SK-N-SH treated with all-trans-retinoic acid at 6 μM for 48 hours (cell line): ENCODE measurements at regions not wholly inside any gene's neighbourhood (a gene's known extent, or its start where the extent isn't known, plus 50 kb on each side); places are given as distances from the start of the nearest gene placed in this dataset.
"Not testable (repeated sequence)": the region's sequence is repeated elsewhere in the genome, so short reads cannot be mapped to it uniquely, and the experiment has no call there.

Experiments used
- ARNTL ChIP-seq: fragments of 450-650 bp; formaldehyde crosslinking; IDR thresholded peaks from 2 replicates; pipeline ENCODE4 v1.5.0; 2020; ENCODE audit warnings: low read depth, mild to moderate bottlenecking, moderate library complexity, borderline replicate concordance
- CSDC2 ChIP-seq: fragments of 250-450 bp; sonication (Bioruptor Pico); IDR thresholded peaks from 2 replicates; pipeline ENCODE4 v1.5.0; 2020; ENCODE audit warnings: mild to moderate bottlenecking, moderate library complexity
- PATZ1 ChIP-seq: fragments of 250-450 bp; sonication (Bioruptor Pico); IDR thresholded peaks from 2 replicates; pipeline ENCODE4 v1.8.0; 2020; ENCODE audit warnings: mild to moderate bottlenecking, moderate library complexity, borderline replicate concordance
- PPARA ChIP-seq: fragments of 250-450 bp; sonication (Bioruptor Pico); IDR thresholded peaks from 2 replicates; pipeline ENCODE4 v1.5.0; 2020; ENCODE audit warnings: mild to moderate bottlenecking, borderline replicate concordance
- RARB ChIP-seq: fragments of 250-450 bp; sonication (Bioruptor Pico); IDR thresholded peaks from 2 replicates; pipeline ENCODE4 v1.8.0; 2021; ENCODE audit warnings: mild to moderate bottlenecking, moderate library complexity
- TOX ChIP-seq: fragments of 250-450 bp; sonication (Bioruptor Pico); IDR thresholded peaks from 2 replicates; pipeline ENCODE4 v1.8.0; 2021; ENCODE audit warnings: mild to moderate bottlenecking, moderate library complexity, borderline replicate concordance
- ZC3H10 ChIP-seq: fragments of 250-450 bp; sonication (Bioruptor Pico); IDR thresholded peaks from 2 replicates; pipeline ENCODE4 v1.5.1; 2021; ENCODE audit warnings: mild to moderate bottlenecking, moderate library complexity
- TF ChIP-seq, protein P1 (sequence below): fragments of 250-450 bp; sonication (Bioruptor Pico); IDR thresholded peaks from 2 replicates; pipeline ENCODE4 v1.8.0; 2021; ENCODE audit warnings: low read depth, mild to moderate bottlenecking, moderate library complexity, borderline replicate concordance

- not testable (repeated sequence) for TF ChIP-seq TOX (CRISPR knock-in tag); ARNTL (CRISPR knock-in tag); ZC3H10 (CRISPR knock-in tag); PPARA (CRISPR knock-in tag); CSDC2 (CRISPR knock-in tag); RARB (CRISPR knock-in tag); PATZ1
- TF ChIP-seq, protein P1, sequence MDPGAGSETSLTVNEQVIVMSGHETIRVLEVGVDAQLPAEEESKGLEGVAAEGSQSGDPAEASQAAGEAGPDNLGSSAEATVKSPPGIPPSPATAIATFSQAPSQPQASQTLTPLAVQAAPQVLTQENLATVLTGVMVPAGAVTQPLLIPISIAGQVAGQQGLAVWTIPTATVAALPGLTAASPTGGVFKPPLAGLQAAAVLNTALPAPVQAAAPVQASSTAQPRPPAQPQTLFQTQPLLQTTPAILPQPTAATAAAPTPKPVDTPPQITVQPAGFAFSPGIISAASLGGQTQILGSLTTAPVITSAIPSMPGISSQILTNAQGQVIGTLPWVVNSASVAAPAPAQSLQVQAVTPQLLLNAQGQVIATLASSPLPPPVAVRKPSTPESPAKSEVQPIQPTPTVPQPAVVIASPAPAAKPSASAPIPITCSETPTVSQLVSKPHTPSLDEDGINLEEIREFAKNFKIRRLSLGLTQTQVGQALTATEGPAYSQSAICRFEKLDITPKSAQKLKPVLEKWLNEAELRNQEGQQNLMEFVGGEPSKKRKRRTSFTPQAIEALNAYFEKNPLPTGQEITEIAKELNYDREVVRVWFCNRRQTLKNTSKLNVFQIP, result not testable (repeated sequence)
These were observed 230.0 kb downstream of the TMA16 start for GRCh38 chr4:163724495-163724894.
